ENCODE measurements at regions not wholly inside any gene's neighbourhood (a gene's known extent, or its start where the extent isn't known, plus 50 kb on each side); places are given as distances from the start of the nearest gene placed in this dataset.

- no peak for TF ChIP-seq CTCF (IDR thresholded peaks at IDR 0.05; ENCODE audit: insufficient read depth, low read length, severe bottlenecking)
- Histone ChIP-seq H3K27me3 (ENCODE audit: control insufficient read depth, insufficient read depth, low read length) (peaks cover 2% of the 10 kb centered on the region), H3K4me3 (ENCODE audit: low read depth, low read length) (no peak overlapping the region), H3K36me3 (ENCODE audit: control insufficient read depth, insufficient read depth, low read length) (no peaks in the 10 kb centered on the region)
- FAIRE-seq (no peak), DNase-seq (ENCODE audit: low read depth) (no peak)
These were observed 249.9 kb upstream of the LRTM1 start for GRCh38 chr3:55177749-55178148.

GRCh38 chr3:55175423-55175822 lies 247.6 kb upstream of the LRTM1 start:
- TF ChIP-seq CTCF (IDR thresholded peaks at IDR 0.05; ENCODE audit: insufficient read depth, low read length, severe bottlenecking), result no peak
- Histone ChIP-seq H3K27me3 (ENCODE audit: control insufficient read depth, insufficient read depth, low read length) (peaks cover 2% of the 10 kb centered on the region), H3K36me3 (ENCODE audit: control insufficient read depth, insufficient read depth, low read length) (no peaks in the 10 kb centered on the region), H3K4me3 (ENCODE audit: low read depth, low read length) (no peak overlapping the region)
- DNase-seq (ENCODE audit: low read depth) (no peak), FAIRE-seq (no peak)

- H3K36me3 ChIP-seq (ENCODE audit: control insufficient read depth, insufficient read depth, low read length), result no peaks in the 10 kb centered on the region
- FAIRE-seq (no peak), DNase-seq (ENCODE audit: low read depth) (no peak)
These were observed 246.9 kb upstream of the LRTM1 start for GRCh38 chr3:55174747-55175146.

GRCh38 chr3:55173504-55173903 lies 245.6 kb upstream of the LRTM1 start:
- no peak for FAIRE-seq
- no peak for TF ChIP-seq CTCF (IDR thresholded peaks at IDR 0.05; ENCODE audit: insufficient read depth, low read length, severe bottlenecking)
- Histone ChIP-seq H3K36me3 (ENCODE audit: control insufficient read depth, insufficient read depth, low read length) (no peaks in the 10 kb centered on the region), H3K4me3 (ENCODE audit: low read depth, low read length) (no peak overlapping the region), H3K27me3 (ENCODE audit: control insufficient read depth, insufficient read depth, low read length) (peaks cover 2% of the 10 kb centered on the region)
- DNase-seq (ENCODE audit: low read depth), result no peak

More at GRCh38 chr3:55174747-55175146, 246.9 kb upstream of the LRTM1 start:
- H3K4me3 ChIP-seq (ENCODE audit: low read depth, low read length), result no peak overlapping the region
- H3K27me3 ChIP-seq (ENCODE audit: control insufficient read depth, insufficient read depth, low read length), result peaks cover 2% of the 10 kb centered on the region
- no peak for TF ChIP-seq CTCF (IDR thresholded peaks at IDR 0.05; ENCODE audit: insufficient read depth, low read length, severe bottlenecking)

DNA sequence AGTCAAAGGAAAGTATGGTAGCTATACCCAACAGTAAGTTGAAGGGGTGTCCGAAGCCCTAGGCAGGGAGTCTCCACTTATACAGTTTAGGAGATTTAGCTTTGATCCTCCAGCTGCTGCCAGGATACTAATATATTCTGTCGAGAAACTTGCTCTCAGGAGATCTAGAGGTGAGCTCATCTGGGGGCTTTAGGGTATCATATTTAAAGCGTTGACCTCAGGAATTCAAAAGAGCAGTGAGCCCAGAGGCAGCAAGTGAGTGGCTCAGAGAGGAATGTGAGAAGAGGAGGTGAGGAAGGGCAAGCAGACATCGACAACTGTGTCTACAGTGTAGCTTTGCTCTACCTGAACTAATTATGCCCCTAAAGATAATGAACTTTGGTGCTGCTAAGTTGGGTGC lies 245.1 kb upstream of the LRTM1 start:
- no peak for FAIRE-seq
- H3K4me3 ChIP-seq (ENCODE audit: low read depth, low read length), result no peak overlapping the region
- no peak for TF ChIP-seq CTCF (IDR thresholded peaks at IDR 0.05; ENCODE audit: insufficient read depth, low read length, severe bottlenecking)
- H3K36me3 ChIP-seq (ENCODE audit: control insufficient read depth, insufficient read depth, low read length), result no peaks in the 10 kb centered on the region
- peaks cover 2% of the 10 kb centered on the region for H3K27me3 ChIP-seq (ENCODE audit: control insufficient read depth, insufficient read depth, low read length)
- no peak for DNase-seq (ENCODE audit: low read depth)

DNA sequence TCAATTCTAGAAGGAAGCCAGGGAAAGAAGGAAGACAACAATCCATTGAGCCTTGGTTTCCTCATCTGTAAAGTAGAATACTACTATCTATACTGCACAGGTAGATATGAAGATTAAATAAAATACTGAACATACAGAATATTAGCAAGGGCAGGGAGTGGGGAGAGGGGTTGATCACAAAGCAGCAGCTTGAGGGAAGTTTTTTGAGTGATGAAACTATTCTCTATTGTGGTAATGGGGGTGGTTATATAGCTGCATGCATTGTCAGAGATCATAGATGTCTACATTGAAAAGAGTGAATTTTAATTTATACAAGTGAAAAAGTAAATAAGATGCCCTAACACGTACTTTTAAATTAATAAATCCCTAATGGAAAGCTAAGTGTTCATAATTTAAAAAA lies 242.6 kb upstream of the LRTM1 start:
- no peak for FAIRE-seq
- DNase-seq (ENCODE audit: low read depth), result no peak

More for the DNA sequence above, 242.6 kb upstream of the LRTM1 start:
- Histone ChIP-seq H3K4me3 (ENCODE audit: low read depth, low read length) (no peak overlapping the region), H3K36me3 (ENCODE audit: control insufficient read depth, insufficient read depth, low read length) (no peaks in the 10 kb centered on the region), H3K27me3 (ENCODE audit: control insufficient read depth, insufficient read depth, low read length) (no peaks in the 10 kb centered on the region)
- no peak for TF ChIP-seq CTCF (IDR thresholded peaks at IDR 0.05; ENCODE audit: insufficient read depth, low read length, severe bottlenecking)

All from bronchial epithelial cell (primary cell).